NK-92 treated with Interleukin-12 subunit alpha and Interleukin-12 subunit beta, amount 100 ng/mL, for 24 hours (cell line): ENCODE measurements at regions not wholly inside any gene's neighbourhood (a gene's known extent, or its start where the extent isn't known, plus 50 kb on each side); places are given as distances from the start of the nearest gene placed in this dataset.
"Not testable (repeated sequence)": the region's sequence is repeated elsewhere in the genome, so short reads cannot be mapped to it uniquely, and the experiment has no call there.

Source experiments
- DNase-seq: peaks from one replicate; lab custom pipeline; 2025; lab: John Stamatoyannopoulos, UW

DNA sequence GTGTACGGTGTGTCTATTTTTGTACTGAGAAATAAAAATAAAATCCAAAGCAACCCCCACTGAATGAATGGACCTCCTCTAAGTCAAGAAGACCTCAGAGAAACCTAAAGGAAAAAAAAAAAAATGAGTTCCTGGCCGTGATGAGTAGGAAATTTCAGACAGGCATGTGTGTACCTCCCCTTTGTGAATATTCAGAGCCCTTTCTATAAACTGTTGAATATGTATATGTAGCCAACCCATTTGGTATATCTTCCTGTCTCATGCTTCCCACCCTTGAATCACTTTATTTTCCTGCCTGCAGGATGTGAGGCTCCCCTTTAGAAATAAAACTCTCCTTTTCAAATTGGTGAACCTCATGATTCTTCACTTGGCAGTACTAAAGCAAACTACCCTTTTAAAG lies 887.8 kb upstream of the NCAM2 start:
- DNase-seq = no peak

DNA sequence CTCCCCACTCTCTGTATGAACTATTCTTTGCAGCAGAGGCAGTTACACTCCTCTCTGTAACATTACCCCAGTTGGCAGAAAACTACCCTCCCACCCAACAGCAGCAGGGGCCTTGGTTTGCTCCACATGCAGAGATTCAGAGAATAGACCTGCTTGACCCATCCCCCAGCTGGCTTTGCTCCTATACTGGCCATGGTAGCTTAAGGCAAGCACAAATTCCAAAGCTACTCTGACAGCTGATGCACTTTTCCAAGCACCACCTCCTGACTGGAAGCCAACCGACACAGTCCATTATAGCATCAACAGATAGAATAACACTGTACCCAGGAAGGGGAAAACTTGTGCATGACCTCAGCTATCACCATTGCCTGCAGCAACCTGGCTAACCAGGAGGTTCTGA lies 846.5 kb upstream of the NCAM2 start:
- no peak for DNase-seq

DNA sequence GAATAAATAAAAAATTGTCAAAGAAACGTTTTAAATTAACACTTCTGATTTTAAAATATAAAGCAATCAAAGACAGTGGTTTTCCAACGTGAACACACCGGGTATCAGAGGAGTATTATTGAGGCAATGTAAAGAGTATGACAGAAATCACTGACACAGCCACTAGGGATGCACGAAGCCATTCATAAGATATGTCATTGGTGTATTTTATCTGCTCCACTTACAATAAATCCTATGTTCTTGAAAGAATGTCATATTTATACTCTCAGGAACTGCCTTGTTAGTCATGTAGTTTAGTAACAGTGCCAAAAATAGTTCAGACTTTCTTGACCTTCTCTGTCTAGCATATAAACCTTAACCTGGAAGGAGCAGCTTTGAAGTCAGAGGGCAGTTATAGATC lies 835.0 kb upstream of the NCAM2 start:
- no peak for DNase-seq

DNA sequence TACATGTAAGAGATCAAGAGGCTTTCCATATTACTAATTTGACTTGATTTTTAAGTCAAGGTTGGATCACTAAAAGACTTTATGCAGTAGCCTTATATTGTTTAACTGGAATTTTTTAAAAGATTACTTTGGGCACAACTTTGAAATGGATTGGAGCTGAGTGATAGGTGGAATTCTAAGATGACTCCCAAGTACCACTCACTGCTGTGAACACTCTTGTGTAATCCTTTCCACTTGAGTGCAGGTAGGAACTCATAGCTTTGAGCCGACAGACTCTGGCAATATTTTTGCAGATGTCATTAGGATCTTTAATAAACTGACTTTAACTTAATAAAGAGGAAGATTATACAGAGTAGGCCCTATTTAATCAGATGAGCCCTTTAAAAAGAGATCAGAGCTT lies 831.1 kb upstream of the NCAM2 start:
- no peak for DNase-seq

DNA sequence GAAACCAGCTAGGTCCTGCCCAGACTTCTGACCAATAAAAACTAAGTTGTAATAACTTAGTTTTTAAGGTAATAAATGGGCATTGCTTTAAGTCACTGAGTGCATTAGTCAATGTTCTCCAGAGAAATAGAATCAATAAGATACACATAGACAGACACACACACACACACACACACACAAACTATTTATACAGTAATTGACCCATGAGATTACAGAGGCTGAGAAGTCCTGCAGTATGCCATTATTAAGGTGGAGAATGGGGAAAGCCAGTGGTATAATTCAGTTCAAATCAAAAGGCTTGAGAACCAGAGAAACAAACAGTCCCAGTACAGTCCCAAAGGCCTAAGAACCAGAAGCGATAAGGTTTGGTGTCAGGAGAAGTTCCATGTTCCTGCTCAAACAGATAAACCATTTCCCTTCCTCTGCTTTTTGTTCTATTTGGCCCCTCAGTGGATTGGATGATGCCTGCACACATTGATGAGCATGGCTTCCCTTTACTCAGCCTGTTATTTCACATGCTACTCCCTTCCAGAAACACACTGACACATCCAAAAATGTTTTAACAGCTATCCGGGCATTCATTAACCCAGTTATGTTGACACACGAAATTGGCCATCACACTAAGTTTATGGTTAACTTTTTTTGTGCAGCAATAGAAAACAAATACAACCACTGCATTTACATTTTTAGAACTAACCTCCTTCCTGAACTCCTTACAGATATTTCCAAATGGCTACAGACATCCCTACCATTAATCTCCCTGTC lies 828.2 kb upstream of the NCAM2 start:
- DNase-seq = no peak

DNA sequence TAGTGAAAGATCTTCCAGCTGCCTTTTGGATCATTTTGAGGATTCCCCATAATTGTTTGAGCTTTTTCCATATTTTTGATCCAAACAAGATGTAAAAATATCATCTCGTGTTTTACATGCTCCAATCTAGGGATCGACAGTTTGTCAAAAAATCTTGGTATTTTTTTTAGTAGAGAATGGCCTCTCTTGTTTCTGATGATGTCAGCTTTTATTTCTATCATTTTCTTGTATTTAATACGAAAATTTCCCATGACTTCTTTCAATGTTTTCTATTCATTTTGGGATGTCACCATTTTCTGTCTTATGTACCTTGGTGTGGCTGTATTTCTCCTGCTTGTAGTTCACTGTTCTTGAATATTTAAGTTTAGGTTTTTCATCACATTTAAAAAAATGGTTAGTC lies 812.0 kb upstream of the NCAM2 start:
- DNase-seq = no peak

DNA sequence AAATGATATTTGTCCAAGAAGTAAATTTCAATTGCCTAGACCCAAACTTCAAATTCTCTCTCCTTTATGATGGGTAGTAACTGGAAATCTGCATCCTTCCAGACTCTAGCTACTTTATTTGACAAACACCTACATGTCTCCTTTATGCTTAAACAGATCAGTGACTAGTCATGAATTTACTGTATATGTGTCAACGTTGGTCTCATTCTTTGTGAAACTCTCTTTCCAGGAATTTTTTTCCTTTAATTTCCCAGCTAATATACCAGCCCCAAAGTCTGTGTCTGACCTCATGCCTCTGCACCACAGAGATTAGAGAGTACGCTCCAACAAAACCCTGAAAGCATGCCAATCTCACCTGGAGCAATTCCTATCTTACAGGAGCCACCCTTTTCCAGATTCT lies 811.2 kb upstream of the NCAM2 start:
- no peak for DNase-seq

DNA sequence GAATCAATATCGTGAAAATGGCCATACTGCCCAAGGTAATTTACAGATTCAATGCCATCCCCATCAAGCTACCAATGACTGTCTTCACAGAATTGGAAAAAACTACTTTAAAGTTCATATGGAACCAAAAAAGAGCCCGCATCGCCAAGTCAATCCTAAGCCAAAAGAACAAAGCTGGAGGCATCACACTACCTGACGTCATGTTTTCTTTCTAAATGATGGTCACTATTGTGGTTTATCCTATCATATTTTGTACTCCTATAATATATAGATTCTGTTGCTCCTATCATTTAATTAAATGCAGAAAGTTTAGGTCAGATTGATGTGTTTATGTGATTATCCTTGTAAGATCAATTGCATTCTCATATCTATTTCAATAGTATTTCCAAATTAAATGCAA lies 796.9 kb upstream of the NCAM2 start:
- DNase-seq = not testable (repeated sequence)

DNA sequence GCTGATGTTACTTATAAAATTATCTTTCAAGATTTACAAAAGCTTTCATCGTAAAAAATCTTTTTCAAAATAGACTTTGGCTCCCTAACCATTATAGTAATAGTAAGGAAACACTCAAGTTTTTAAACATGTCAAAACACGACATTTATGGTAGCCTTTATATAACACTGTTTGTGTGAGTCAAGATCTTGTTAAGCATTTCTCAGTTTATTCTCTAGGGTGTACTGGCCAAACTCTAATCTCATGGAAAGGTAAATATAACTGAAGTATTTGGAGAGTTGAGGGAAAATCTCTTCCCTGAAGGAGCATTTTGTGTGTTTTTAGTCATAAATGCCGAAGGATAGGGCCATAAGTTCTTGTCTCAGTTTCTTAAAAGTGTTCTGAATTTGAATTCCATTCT lies 790.9 kb upstream of the NCAM2 start:
- no peak for DNase-seq

DNA sequence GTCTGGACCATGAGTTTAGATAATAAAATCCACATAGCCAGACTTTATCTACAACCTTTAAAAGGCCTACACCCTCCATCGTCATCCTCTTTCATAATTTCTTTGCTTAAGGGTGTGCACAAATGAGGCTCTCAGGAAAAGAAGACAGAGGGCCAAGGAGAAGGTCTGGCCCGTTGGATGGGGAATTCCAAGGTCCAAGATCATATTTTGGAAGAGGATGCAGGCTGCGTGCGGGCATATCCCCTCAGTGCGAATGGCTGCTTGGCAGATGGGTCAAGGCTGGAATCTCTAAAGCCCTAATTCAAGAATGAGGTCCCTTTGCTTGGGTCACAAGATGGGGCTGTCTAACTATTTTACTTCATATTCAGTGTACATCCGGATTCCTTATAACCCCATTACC lies 782.2 kb upstream of the NCAM2 start:
- no peak for DNase-seq

DNA sequence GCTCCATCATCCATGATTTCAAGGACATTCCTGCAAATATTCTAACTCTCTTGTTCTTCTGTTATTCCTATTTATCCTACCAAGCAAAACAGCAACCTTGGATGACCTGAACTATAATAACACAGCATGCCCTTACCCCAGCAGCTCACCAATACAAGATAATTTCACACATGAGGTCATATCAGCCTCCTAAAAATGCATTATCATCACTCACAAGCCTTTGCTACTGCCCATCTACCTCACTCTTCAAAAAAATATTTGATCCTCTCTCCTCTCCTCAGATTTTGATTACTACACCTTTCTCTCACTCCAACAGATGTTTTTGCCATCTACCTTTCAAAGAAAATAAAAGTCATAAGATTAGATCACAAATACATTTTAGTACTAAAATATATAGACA lies 777.6 kb upstream of the NCAM2 start:
- no peak for DNase-seq

DNA sequence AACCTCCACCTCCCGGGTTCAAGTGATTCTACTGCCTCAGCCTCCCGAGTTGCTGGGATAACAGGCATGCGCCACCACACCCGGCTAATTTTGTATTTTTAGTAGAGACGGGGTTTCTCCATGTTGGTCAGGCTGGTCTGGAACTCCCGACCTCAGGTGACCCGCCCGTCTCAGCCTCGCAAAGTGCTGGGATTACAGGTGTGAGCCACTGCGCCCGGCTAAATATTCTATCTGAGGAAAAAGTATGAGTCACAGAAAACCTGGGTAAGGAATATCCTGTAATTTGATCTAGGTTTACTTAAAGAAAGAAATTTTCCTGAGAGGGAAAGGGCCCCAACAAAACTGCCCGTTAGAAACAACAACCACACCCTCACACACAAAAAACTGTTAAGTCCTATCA lies 776.2 kb upstream of the NCAM2 start:
- DNase-seq = not testable (repeated sequence)

DNA sequence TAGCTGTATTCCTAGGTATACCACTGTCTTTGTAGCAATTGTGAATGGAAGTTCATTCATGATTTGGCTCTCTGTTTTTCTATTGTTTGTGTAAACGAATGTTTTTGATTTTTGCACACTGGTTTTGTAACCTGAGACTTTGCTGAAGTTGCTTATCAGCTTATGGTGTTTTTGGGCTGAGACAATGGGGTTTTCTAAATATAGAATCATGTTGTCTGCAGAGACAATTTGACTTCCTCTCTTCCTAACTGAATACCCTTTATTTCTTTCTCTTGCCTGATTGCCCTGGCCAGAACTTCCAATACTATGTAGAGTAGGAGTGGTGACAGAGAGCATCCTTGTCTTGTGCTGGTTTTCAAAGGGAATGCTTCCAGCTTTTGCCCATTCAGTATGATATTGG lies 761.6 kb upstream of the NCAM2 start:
- not testable (repeated sequence) for DNase-seq

DNA sequence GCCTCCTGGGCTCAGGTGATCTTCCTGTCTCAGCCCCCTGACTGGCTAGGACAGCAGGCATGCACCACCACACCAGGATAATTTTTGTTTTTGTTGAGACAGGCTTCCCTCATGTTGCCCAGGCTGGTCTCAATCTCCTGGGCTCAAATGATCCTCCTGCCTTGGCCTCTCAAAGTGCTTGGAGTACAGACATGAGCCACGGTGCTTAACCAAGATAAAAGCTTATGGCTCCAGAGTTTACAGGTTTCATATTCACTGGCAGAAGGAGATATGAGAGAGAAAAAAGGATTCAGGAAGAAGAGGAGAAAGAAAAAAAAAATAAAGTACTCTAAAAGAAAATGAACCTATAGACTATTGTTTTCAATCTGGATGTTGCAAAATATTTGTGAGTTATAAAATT lies 748.8 kb upstream of the NCAM2 start:
- no peak for DNase-seq

DNA sequence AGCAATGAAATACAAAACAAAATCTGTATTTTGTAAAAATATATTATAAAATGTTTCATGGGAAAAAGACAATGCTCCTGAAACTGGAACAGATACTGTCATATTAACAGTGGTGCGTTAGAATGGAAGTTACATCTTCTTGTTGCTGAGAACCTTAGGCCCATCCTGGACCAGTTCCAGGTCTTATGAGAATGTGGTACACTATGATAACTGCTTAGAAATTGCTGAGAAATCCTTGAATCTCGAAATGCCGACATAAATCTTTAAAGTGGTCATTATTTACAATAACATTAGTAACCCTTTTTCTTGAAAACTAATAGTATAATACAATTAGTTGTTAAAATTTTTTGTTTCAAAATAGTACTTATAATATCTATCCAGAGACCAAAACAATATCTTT lies 747.9 kb upstream of the NCAM2 start:
- DNase-seq = no peak

DNA sequence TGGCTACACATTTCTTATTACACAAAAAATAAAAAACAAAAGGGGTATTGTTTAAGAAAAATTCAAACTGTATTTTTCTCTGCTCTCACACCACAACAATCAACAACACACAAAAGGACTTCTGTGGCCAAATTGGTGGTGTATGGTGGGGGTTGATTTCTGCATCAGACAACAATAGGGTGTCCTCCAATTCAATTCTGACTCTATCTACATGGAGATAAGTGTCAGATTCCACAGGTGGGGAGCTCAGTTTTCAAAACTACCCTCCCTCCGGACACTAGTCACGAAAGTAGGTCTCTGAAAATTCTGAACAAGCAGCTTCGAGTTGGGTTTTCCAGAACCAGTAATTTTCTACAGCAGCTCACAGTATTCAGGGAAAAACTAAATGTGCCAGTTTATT lies 744.9 kb upstream of the NCAM2 start:
- no peak for DNase-seq

DNA sequence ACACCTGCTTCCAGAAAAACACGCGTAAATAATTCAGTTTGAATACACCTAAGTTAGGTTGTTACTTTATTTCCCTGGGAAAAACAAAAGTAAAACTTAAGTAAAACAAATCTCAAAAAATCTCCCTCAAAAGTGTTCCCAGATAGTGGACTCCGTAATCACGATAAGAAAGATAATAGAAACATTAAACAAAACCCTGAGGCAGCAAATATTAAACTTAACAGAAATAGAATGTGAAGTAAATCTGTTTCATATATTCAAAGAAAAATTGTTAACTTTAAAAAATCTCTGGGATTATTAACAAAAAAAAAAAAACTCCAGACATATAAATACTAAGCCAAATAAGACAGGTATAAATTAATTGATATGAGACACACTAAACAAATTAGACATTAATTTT lies 743.2 kb upstream of the NCAM2 start:
- DNase-seq = no peak

DNA sequence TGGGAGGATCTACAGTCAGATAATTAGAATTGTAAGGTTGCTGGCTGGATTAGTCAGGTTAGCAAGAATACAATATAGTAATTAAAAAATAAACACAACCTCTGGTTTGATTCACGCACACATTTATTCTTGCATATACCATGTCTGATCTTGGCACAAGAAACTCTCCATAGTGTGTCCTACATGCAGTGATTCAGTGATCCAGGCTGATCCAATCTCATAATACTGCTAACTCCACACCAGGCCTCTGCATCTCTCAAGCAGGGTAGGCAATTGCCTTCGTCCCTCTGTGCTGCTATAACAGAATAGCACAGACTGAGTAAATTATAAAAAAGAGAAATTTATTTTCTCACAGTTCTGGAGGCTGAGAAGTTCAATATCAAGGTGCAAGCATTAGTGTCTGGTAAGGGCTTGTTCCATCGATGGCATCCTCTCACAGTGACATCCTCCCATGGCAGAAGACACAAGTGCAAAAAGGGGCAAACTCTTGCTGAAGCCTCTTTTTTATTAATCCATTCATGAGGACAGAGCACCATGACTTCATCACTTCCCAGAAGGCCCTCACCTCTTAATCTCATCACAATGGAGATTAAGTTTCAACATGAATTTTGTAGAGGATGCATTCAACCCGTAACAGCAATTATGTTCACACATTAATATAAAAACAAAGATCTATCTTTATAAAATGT lies 741.0 kb upstream of the NCAM2 start:
- no peak for DNase-seq

DNA sequence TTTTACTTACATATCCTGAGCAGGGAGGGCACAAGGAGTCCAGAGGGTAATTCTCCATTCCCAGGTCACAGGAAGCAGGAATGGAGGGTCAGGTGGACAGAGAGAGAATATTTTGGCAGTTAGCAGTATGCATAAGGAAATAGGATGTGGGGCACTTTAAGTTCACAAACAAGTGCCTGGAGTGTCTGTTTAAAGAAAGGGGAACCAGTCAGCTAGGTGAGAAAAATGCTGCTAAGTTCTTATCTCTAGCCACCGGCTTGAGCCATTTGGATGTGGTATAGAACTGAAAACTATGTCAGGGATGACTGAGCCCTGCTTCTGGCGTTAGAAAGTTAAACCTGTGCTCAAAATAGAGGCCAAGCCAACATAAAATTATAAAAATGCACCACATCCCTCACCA lies 739.7 kb upstream of the NCAM2 start:
- no peak for DNase-seq

DNA sequence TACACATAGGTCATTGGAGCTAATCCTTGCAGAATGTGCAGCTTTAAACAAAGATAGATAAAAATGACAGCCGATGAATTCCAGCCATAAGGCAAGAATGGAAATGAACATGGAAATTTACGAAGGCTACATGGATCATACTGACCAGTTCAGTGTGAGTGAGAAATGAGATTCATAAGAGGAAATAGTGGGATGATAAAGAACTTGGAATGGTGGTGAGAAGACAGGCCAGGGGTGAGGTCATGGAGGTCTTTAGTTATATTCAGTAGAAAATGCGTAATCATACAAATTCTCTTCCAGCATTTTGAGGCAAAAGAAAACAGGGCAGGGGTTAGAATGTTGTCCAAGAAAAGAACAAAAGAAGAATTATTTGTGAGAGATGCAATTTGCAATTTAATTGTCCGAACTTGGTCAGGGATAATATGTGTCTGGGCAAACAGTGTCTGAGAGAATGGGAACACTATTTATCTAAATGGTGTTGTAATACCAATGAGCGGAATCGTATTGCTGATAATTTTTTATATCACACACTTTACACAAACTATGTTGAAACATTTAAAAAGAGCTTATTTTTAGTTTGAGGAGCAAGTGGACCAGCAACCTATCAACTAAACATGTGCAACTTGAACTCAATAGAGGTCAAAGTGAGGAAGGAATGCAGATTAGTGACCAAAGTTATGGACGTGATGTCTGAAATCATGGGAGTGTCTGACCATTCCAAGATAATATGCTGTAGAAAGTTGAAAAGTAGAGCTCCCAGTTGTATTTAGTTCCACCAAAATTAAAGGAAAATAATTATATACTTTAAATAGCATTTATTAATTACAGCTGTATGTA lies 739.0 kb upstream of the NCAM2 start:
- no peak for DNase-seq

DNA sequence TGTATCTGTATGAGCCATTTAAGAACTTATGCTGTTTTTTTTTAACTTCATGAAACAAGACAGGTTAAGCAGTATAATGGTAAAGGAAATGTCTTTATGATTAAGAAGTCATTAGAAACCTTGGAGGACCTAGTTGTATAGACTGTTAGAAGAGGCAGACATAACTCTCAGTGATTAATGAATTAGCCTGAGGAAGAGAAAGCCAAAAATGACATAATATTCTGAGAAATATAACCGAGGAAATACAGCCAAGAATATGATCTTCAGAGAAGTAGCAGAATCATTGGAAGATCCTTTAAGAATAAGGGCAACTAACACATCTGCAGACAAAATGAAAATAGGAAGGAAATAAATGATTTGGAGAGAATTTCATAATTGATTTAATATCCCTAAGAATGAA lies 738.1 kb upstream of the NCAM2 start:
- no peak for DNase-seq

DNA sequence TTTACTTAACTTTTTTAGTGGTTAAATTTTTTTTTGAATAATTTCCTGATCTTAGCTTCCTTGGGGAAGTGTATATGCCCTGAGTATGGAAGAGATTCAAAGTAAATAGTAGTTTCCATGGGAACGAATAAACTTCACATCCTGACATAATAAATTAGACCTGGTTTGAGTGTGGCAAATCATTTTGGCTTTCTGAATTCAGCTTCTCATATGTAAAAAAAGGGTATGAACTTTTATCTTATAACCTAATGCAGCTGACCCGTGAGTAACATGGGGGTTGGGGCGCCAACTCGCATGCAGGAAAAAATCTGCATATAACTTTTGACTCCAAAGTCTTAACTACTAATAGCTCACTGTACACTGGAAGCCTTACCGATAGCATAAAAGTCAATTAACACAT lies 736.8 kb upstream of the NCAM2 start:
- DNase-seq = no peak
